ENCODE measurements at regions not wholly inside any gene's neighbourhood (a gene's known extent, or its start where the extent isn't known, plus 50 kb on each side); places are given as distances from the start of the nearest gene placed in this dataset.

DNA sequence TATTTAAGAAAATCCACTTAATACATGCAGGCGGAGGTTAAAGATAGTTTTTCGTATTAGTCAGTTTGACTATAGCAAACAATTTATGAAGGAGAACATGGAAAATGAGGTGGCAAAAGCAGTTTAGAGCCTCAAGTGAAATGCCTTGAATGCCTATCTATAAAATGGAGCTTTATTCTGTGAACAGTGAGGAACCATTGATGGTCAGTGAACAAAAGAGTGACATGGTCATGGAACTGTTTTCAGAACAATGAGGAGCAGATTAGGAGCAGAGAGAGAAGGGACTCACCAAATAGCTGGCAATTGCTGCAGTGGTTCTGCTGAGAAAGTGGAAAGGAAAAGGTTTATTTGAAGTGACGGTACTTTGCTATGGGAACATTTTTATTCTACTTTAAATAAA is 299.8 kb downstream of the DUSP10 start:
- Histone ChIP-seq H3K4me1 (ENCODE audit: control insufficient read depth in 2 of 3, insufficient read depth in 2 of 3, low read depth in 1 of 3, low read length in 3 of 3) (peaks cover 0 to 4% (median 0%) of the 10 kb centered on the region in 3 donors), H3K9me3 (ENCODE audit: control insufficient read depth in 2 of 3, insufficient read depth in 1 of 3, low read length in 3 of 3) (no peaks in the 10 kb centered on the region), H3K4me3 (ENCODE audit: low read length in 3 of 3) (no peak overlapping the region), H3K27me3 (ENCODE audit: control insufficient read depth, insufficient read depth, low read length) (no peaks in the 10 kb centered on the region), H3K36me3 (ENCODE audit: control insufficient read depth in 2 of 3, insufficient read depth in 3 of 3, low read length in 3 of 3) (no peaks in the 10 kb centered on the region), H3K27ac (ENCODE audit: low read depth in 2 of 2, low read length in 2 of 2) (no peak overlapping the region), H3K9ac (ENCODE audit: low read length in 3 of 3) (no peak overlapping the region)
- intact Hi-C loops (cut with DNase I): no loop called here
- DNase-seq (no peak), FAIRE-seq (no peak)
- TF ChIP-seq, protein P1, sequence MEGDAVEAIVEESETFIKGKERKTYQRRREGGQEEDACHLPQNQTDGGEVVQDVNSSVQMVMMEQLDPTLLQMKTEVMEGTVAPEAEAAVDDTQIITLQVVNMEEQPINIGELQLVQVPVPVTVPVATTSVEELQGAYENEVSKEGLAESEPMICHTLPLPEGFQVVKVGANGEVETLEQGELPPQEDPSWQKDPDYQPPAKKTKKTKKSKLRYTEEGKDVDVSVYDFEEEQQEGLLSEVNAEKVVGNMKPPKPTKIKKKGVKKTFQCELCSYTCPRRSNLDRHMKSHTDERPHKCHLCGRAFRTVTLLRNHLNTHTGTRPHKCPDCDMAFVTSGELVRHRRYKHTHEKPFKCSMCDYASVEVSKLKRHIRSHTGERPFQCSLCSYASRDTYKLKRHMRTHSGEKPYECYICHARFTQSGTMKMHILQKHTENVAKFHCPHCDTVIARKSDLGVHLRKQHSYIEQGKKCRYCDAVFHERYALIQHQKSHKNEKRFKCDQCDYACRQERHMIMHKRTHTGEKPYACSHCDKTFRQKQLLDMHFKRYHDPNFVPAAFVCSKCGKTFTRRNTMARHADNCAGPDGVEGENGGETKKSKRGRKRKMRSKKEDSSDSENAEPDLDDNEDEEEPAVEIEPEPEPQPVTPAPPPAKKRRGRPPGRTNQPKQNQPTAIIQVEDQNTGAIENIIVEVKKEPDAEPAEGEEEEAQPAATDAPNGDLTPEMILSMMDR (IDR thresholded peaks at IDR 0.05; ENCODE audit: borderline replicate concordance, extremely low read depth, insufficient read depth): no peak

GRCh38 chr1:221444346-221444745 is 297.5 kb downstream of the DUSP10 start:
- H3K36me3 ChIP-seq (ENCODE audit: control insufficient read depth in 2 of 3, insufficient read depth in 3 of 3, low read length in 3 of 3): no peaks in the 10 kb centered on the region
- no peak for DNase-seq
- no peak overlapping the region for H3K9ac ChIP-seq (ENCODE audit: low read length in 3 of 3)
- FAIRE-seq: no peak
- H3K27me3 ChIP-seq (ENCODE audit: control insufficient read depth, insufficient read depth, low read length): no peaks in the 10 kb centered on the region
- no peak overlapping the region for H3K4me3 ChIP-seq (ENCODE audit: low read length in 3 of 3)
- peaks cover 0 to 4% (median 0%) of the 10 kb centered on the region in 3 donors for H3K4me1 ChIP-seq (ENCODE audit: control insufficient read depth in 2 of 3, insufficient read depth in 2 of 3, low read depth in 1 of 3, low read length in 3 of 3)
- intact Hi-C loops (cut with DNase I): no loop called here
- no peaks in the 10 kb centered on the region for H3K9me3 ChIP-seq (ENCODE audit: control insufficient read depth in 2 of 3, insufficient read depth in 1 of 3, low read length in 3 of 3)
- H3K27ac ChIP-seq (ENCODE audit: low read depth in 2 of 2, low read length in 2 of 2): no peak overlapping the region
- TF ChIP-seq, protein P1 (IDR thresholded peaks at IDR 0.05; ENCODE audit: borderline replicate concordance, extremely low read depth, insufficient read depth): no peak

DNA sequence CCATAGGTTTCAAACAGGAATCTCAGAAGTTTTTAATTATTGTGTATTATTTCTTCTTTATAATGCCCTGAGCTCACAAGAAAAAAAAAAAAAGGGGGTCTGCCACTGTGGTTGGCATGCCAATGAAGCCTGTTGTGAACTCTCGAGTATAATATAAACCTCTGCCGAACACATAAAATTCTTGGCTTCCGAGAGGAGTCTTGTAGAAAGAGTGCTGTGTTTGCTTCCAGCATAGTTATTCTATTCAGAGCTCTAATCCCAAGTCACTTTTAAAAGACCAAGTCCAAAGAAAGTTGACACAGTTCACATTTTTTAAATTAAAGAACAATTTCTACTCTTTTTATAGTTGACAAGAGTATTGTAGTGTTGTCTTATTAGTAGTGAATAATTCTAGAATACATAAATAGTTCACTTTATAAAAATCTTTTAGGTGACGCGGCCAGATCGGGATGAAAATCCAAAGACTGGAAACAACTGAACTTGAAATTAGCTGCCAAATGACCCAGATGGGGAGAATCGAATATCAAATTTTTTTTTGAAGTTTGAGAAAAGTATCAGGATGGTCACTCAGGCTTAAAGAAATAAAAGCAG is 293.2 kb downstream of the DUSP10 start:
- FAIRE-seq (no peak), DNase-seq (no peak)
- intact Hi-C loops (cut with DNase I): no loop called here
- Histone ChIP-seq H3K27ac (ENCODE audit: low read depth in 2 of 2, low read length in 2 of 2) (no peak overlapping the region), H3K9me3 (ENCODE audit: control insufficient read depth in 2 of 3, insufficient read depth in 1 of 3, low read length in 3 of 3) (no peaks in the 10 kb centered on the region), H3K4me1 (ENCODE audit: control insufficient read depth in 2 of 3, insufficient read depth in 2 of 3, low read depth in 1 of 3, low read length in 3 of 3) (no peaks in the 10 kb centered on the region), H3K36me3 (ENCODE audit: control insufficient read depth in 2 of 3, insufficient read depth in 3 of 3, low read length in 3 of 3) (no peaks in the 10 kb centered on the region), H3K9ac (ENCODE audit: low read length in 3 of 3) (no peak overlapping the region), H3K4me3 (ENCODE audit: low read length in 3 of 3) (no peak overlapping the region), H3K27me3 (ENCODE audit: control insufficient read depth, insufficient read depth, low read length) (no peaks in the 10 kb centered on the region)
- TF ChIP-seq, protein P1 (IDR thresholded peaks at IDR 0.05; ENCODE audit: borderline replicate concordance, extremely low read depth, insufficient read depth): no peak

DNA sequence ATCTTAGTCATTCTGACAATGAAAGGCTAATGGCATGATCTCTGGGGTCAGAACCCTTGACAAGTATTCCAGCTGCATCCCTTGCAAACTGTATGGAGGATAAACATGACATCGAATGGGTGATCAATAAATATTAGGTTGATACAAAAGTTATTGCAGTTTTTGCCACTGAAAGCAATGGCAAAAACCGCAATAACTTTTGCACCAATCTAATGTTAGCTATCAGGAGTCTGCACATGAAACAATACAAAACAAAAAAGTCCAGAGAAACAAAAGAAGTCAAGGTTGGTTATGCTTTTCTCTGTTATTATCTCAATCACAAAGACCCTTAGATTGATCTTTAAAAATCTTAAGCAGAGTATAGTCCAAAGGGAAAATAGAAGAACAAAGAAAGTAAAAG is 292.7 kb downstream of the DUSP10 start:
- FAIRE-seq: no peak
- TF ChIP-seq, protein P1 (IDR thresholded peaks at IDR 0.05; ENCODE audit: borderline replicate concordance, extremely low read depth, insufficient read depth): no peak
- intact Hi-C loops (cut with DNase I): no loop called here
- H3K9me3 ChIP-seq (ENCODE audit: control insufficient read depth in 2 of 3, insufficient read depth in 1 of 3, low read length in 3 of 3): no peaks in the 10 kb centered on the region
- no peak overlapping the region for H3K4me3 ChIP-seq (ENCODE audit: low read length in 3 of 3)
- H3K27ac ChIP-seq (ENCODE audit: low read depth in 2 of 2, low read length in 2 of 2): no peak overlapping the region
- H3K27me3 ChIP-seq (ENCODE audit: control insufficient read depth, insufficient read depth, low read length): no peaks in the 10 kb centered on the region
- H3K36me3 ChIP-seq (ENCODE audit: control insufficient read depth in 2 of 3, insufficient read depth in 3 of 3, low read length in 3 of 3): no peaks in the 10 kb centered on the region
- H3K4me1 ChIP-seq (ENCODE audit: control insufficient read depth in 2 of 3, insufficient read depth in 2 of 3, low read depth in 1 of 3, low read length in 3 of 3): no peaks in the 10 kb centered on the region
- no peak for DNase-seq
- no peak overlapping the region for H3K9ac ChIP-seq (ENCODE audit: low read length in 3 of 3)
